Left ventricle myocardium inferior (tissue), 1 donor: ENCODE measurements at regions not wholly inside any gene's neighbourhood (a gene's known extent, or its start where the extent isn't known, plus 50 kb on each side); places are given as distances from the start of the nearest gene placed in this dataset.

Source experiments
- DNase-seq: peaks from one replicate; pipeline ENCODE4 v3.0.0-alpha.2; 2020
- H3K27ac ChIP-seq: fragments of 200-600 bp; replicated peaks from 2 replicates; pipeline ENCODE4 v1.8.0; 2021
- H3K27me3 ChIP-seq: fragments of 200-600 bp; 2 replicates; pipeline ENCODE4 v1.8.0; 2021; ENCODE audit warnings: low read depth
- H3K36me3 ChIP-seq: fragments of 200-600 bp; 2 replicates; pipeline ENCODE4 v1.8.0; 2021
- H3K4me1 ChIP-seq: fragments of 200-600 bp; 2 replicates; pipeline ENCODE4 v1.8.0; 2021
- H3K4me3 ChIP-seq: fragments of 200-600 bp; 2 replicates; pipeline ENCODE4 v1.8.0; 2021; ENCODE audit warnings: mild to moderate bottlenecking, moderate library complexity
- H3K9me3 ChIP-seq: fragments of 200-600 bp; replicated peaks from 2 replicates; pipeline ENCODE4 v1.8.0; 2021
- intact Hi-C: fragments of 100-400 bp; cut with micrococcal nuclease; formaldehyde crosslinking; loops from one replicate; pipeline ENCODE4 v1.11.0; 2022
- TF ChIP-seq, protein P1 (sequence below): fragments of 200-600 bp; IDR thresholded peaks from 2 replicates; pipeline ENCODE4 v1.8.0; 2021; ENCODE audit warnings: antibody characterized with exemption, mild to moderate bottlenecking, borderline replicate concordance
- donor health status: DM: no; HTN: yes; CAD: no; lungs with severe emphysema.

DNA sequence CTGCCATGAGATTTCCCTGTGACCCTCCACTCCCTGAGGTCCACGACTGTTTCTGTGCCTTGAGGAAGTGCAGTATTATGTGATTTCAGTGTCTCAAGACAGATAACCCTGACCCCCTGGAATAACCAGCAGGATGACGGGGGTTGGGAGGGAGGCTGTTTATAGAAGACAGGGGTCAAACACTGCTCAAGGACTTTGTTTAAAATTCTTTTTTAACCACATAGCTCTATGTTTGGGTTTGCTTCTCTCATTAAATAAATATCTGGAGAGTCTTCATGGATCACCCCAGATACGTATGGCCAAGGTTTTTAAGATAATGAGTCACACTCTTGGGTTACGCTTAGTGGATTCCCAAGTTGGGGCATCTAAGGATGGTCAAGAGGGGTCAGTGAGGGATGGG lies 523.8 kb upstream of the TNP1 start:
- TF ChIP-seq, protein P1, sequence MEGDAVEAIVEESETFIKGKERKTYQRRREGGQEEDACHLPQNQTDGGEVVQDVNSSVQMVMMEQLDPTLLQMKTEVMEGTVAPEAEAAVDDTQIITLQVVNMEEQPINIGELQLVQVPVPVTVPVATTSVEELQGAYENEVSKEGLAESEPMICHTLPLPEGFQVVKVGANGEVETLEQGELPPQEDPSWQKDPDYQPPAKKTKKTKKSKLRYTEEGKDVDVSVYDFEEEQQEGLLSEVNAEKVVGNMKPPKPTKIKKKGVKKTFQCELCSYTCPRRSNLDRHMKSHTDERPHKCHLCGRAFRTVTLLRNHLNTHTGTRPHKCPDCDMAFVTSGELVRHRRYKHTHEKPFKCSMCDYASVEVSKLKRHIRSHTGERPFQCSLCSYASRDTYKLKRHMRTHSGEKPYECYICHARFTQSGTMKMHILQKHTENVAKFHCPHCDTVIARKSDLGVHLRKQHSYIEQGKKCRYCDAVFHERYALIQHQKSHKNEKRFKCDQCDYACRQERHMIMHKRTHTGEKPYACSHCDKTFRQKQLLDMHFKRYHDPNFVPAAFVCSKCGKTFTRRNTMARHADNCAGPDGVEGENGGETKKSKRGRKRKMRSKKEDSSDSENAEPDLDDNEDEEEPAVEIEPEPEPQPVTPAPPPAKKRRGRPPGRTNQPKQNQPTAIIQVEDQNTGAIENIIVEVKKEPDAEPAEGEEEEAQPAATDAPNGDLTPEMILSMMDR = no peak
- no peaks in the 10 kb centered on the region for H3K36me3 ChIP-seq
- no peaks in the 10 kb centered on the region for H3K27me3 ChIP-seq
- H3K4me3 ChIP-seq = no peak overlapping the region
- peaks cover 49% of the 10 kb centered on the region for H3K4me1 ChIP-seq
- intact Hi-C loops = no loop called here
- H3K9me3 ChIP-seq = no peaks in the 10 kb centered on the region
- H3K27ac ChIP-seq = peak overlapping the region; percentile 63
- no peak for DNase-seq

DNA sequence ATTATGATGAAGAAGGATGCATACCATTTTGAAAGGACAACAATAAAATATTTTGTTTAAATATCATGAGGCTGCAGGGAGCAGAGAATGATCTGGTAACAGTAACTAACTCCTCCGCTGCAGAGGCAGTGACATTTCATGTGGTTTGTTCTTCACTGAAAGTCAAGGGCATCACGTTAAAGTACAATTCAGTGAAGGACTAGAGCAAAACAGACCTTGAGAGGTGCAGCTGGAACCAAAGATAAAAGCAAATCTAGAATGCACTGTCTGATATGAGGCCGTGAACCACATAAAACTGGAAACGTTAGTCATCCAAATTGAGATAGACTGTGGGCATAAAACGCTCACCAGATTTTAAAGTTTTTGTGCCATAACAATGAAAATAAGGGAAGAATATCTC lies 522.9 kb upstream of the TNP1 start:
- Histone ChIP-seq H3K4me1 (peaks cover 44% of the 10 kb centered on the region), H3K36me3 (no peaks in the 10 kb centered on the region), H3K27ac (peak overlapping the region; percentile 63), H3K27me3 (no peaks in the 10 kb centered on the region), H3K9me3 (no peaks in the 10 kb centered on the region), H3K4me3 (no peak overlapping the region)
- intact Hi-C loops = no loop called here
- TF ChIP-seq, protein P1 = no peak
- DNase-seq = no peak

DNA sequence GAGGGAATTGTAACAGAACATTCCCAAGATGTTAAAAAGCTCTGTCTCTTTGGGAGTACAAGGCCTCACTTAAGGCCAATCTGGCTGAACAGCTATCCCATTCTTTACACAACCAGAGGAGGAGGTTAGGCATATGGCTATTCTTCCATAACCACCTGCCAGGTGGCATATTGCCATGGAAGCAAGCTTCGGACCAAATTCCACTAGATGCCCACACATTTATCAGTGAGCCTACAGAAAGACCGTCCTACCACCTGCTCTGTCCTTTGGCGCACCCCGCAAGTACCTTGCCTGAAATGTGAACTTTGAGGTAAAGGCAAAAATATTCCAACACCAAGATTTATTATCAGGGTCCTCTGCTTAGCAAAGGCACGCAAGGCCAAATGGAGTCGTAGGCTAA lies 519.9 kb upstream of the TNP1 start:
- TF ChIP-seq, protein P1 = no peak
- peaks cover 29% of the 10 kb centered on the region for H3K4me1 ChIP-seq

DNA sequence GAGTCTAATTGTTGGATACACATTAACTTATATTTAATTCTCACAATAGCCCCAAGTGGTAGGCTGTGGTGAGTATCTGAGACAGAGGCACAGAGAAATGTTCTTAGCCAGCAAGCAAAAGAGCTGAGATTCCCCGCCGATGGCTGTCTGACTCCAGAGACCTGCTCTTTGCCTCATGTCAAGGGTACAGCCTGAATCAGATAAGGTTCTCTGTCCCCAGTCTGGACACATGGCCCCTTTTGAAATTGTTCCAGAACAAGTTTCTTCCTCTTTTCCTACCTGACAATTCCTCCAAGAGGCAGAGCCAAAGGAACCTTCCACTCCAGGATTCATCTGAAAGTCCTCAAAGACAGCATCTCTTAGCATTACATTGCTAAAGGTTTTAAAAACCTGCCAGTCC lies 512.9 kb upstream of the TNP1 start:
- TF ChIP-seq, protein P1 = no peak
- peaks cover 32% of the 10 kb centered on the region for H3K4me1 ChIP-seq
- no peak overlapping the region for H3K4me3 ChIP-seq
- H3K27me3 ChIP-seq = no peaks in the 10 kb centered on the region
- H3K27ac ChIP-seq = no peak overlapping the region
- no peaks in the 10 kb centered on the region for H3K9me3 ChIP-seq
- intact Hi-C loops = no loop called here
- H3K36me3 ChIP-seq = no peaks in the 10 kb centered on the region
- no peak for DNase-seq

More for the DNA sequence above, 519.9 kb upstream of the TNP1 start:
- Histone ChIP-seq H3K27me3 (no peaks in the 10 kb centered on the region), H3K4me3 (no peak overlapping the region), H3K36me3 (no peaks in the 10 kb centered on the region), H3K27ac (no peak overlapping the region), H3K9me3 (no peaks in the 10 kb centered on the region)
- intact Hi-C loops = no loop called here
- DNase-seq = no peak

DNA sequence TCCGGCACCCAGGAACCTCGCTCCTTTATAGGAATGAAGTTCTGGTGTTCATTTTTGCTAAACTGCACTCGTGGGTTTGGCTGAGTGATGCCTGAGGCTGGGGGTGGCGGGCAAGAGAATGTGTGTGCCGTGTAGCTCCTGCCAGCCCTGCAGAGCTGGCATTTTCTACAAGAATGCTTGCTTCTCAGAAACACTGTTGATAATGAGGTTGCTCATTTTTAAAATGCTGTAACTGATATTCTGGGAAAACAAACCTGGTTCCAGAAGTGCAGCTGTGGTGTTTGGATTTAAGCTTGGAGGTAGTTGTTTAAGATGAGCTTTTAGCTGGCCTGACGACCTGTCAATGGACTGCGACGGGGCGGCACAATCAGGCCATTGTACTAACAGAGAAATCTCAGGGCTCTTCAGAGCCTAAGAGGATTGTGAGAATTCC lies 511.9 kb upstream of the TNP1 start:
- Histone ChIP-seq H3K27me3 (no peaks in the 10 kb centered on the region), H3K27ac (no peak overlapping the region), H3K9me3 (no peaks in the 10 kb centered on the region), H3K4me1 (peaks cover 32% of the 10 kb centered on the region), H3K4me3 (no peak overlapping the region), H3K36me3 (no peaks in the 10 kb centered on the region)
- DNase-seq = no peak
- TF ChIP-seq, protein P1 = no peak
- intact Hi-C loops = no loop called here

DNA sequence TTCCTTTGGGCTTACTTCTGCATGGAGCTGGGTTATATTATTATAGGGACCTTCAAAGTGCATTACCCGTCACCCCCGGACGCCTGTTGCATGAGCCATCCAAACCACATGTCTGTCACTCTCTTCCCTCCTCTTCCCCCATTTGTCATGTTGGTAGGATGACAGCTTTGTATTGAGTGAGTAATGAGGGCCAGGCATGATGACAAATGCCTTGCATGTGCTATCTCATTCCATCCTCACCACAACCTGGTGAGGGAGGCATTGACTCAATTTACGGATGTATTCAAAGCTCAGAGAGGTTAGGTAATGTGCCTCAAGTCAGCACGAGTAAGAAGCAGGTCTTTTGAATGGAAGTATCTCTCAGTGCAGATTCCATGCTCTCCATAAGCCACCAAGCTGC lies 510.5 kb upstream of the TNP1 start:
- Histone ChIP-seq H3K36me3 (no peaks in the 10 kb centered on the region), H3K4me1 (peaks cover 32% of the 10 kb centered on the region), H3K27me3 (no peaks in the 10 kb centered on the region), H3K9me3 (no peaks in the 10 kb centered on the region), H3K4me3 (no peak overlapping the region), H3K27ac (no peak overlapping the region)
- intact Hi-C loops = no loop called here
- DNase-seq = no peak
- TF ChIP-seq, protein P1 = no peak
